GM23338 (cell line): ENCODE measurements at regions not wholly inside any gene's neighbourhood (a gene's known extent, or its start where the extent isn't known, plus 50 kb on each side); places are given as distances from the start of the nearest gene placed in this dataset.

Experiments
- ATAC-seq: fragments of 200-7000 bp; cut with Tn5 transposase; 3 replicates; pipeline ENCODE4 v1.9.1; 2020
- DNase-seq: peaks from one replicate; pipeline ENCODE4 v3.0.0-alpha.2; 2015; ENCODE audit warnings: low spot score
- H2AFZ ChIP-seq: fragments of 200-600 bp; sonication (generic); 2 replicates; pipeline ENCODE4 v1.8.0; 2016; ENCODE audit warnings: antibody characterized with exemption, mild to moderate bottlenecking, moderate library complexity
- H3F3A ChIP-seq: fragments of 200-600 bp; sonication (generic); replicated peaks from 2 replicates; pipeline ENCODE4 v1.8.0; 2017; ENCODE audit warnings: antibody characterized with exemption, mixed run types, low read depth
- H3K27ac ChIP-seq: fragments of 200-600 bp; sonication (generic); 2 replicates; pipeline ENCODE4 v1.6.1; 2016; ENCODE audit warnings: low read depth
- H3K27me3 ChIP-seq: fragments of 200-600 bp; sonication (generic); 2 replicates; pipeline ENCODE4 v1.8.0; 2016; ENCODE audit warnings: mild to moderate bottlenecking, mixed run types, moderate library complexity; ENCODE audit not compliant: insufficient read depth
- H3K36me3 ChIP-seq: fragments of 200-600 bp; sonication (generic); 2 replicates; pipeline ENCODE4 v1.8.0; 2016; ENCODE audit warnings: mild to moderate bottlenecking; ENCODE audit not compliant: insufficient read depth
- H3K4me1 ChIP-seq: fragments of 200-600 bp; sonication (generic); 2 replicates; pipeline ENCODE4 v1.8.0; 2016; ENCODE audit warnings: mild to moderate bottlenecking, moderate library complexity; ENCODE audit not compliant: insufficient read depth
- H3K4me2 ChIP-seq: fragments of 200-600 bp; sonication (generic); 2 replicates; pipeline ENCODE4 v1.7.1; 2017; ENCODE audit warnings: mixed run types
- H3K4me3 ChIP-seq: fragments of 200-600 bp; sonication (generic); 2 replicates; pipeline ENCODE4 v1.6.1; 2016; ENCODE audit warnings: mixed run types
- H3K79me2 ChIP-seq: fragments of 200-600 bp; sonication (generic); replicated peaks from 2 replicates; pipeline ENCODE4 v1.8.0; 2017; ENCODE audit warnings: mild to moderate bottlenecking; ENCODE audit not compliant: insufficient read depth
- H3K9me2 ChIP-seq: fragments of 200-600 bp; sonication (generic); 2 replicates; pipeline ENCODE4 v1.8.0; 2017; ENCODE audit not compliant: insufficient read depth
- H4K20me1 ChIP-seq: fragments of 200-600 bp; sonication (generic); replicated peaks from 2 replicates; pipeline ENCODE4 v1.8.0; 2017; ENCODE audit warnings: mild to moderate bottlenecking; ENCODE audit not compliant: insufficient read depth
- H3K27ac Mint-ChIP-seq: 2 replicates; pipeline ENCODE4 v1.8.0; 2020; ENCODE audit warnings: inconsistent platforms, mild to moderate bottlenecking, moderate library complexity, mixed read lengths
- H3K27me3 Mint-ChIP-seq: 3 replicates; pipeline ENCODE4 v1.8.0; 2022; ENCODE audit warnings: low read depth, mild to moderate bottlenecking, moderate library complexity, mixed read lengths, inconsistent platforms; ENCODE audit not compliant: insufficient read depth, poor library complexity
- H3K36me3 Mint-ChIP-seq: 3 replicates; pipeline ENCODE4 v1.8.0; 2021; ENCODE audit warnings: low read depth, mild to moderate bottlenecking, inconsistent platforms, moderate library complexity, mixed read lengths
- H3K4me1 Mint-ChIP-seq: 3 replicates; pipeline ENCODE4 v1.8.0; 2020; ENCODE audit warnings: mild to moderate bottlenecking, inconsistent platforms, mixed read lengths
- H3K4me3 Mint-ChIP-seq: 3 replicates; pipeline ENCODE4 v1.8.0; 2021; ENCODE audit warnings: moderate library complexity, mild to moderate bottlenecking, inconsistent platforms, mixed read lengths
- H3K9me3 Mint-ChIP-seq: 3 replicates; pipeline ENCODE4 v1.8.0; 2020; ENCODE audit warnings: moderate library complexity, mild to moderate bottlenecking, inconsistent platforms, mixed read lengths
- CREB1 ChIP-seq: fragments of 250-450 bp; sonication (Bioruptor Pico); IDR thresholded peaks from 2 replicates; pipeline ENCODE4 v1.5.0; 2020; ENCODE audit warnings: low read depth, mild to moderate bottlenecking, moderate library complexity
- CTCF ChIP-seq, 2 experiments: fragments of 200-600 bp in 1 of 2; sonication (generic) in 1 of 2; conservative IDR thresholded peaks; 2 replicates each; pipeline versions ENCODE4 v1.5.1 to v1.6.1; 2016 to 2017; ENCODE audit warnings: antibody characterized with exemption in 2 of 2, low read depth in 2 of 2, mild to moderate bottlenecking in 2 of 2, moderate library complexity in 1 of 2
- EZH2 ChIP-seq: fragments of 200-600 bp; sonication (generic); IDR thresholded peaks from one replicate; pipeline ENCODE4 v1.8.0; 2017; ENCODE audit warnings: antibody characterized with exemption, mild to moderate bottlenecking, low read depth; ENCODE audit not compliant: unreplicated experiment
- EZH2phosphoT487 ChIP-seq: fragments of 200-600 bp; sonication (generic); IDR thresholded peaks from one replicate; pipeline ENCODE4 v1.8.1; 2018; ENCODE audit warnings: antibody characterized with exemption; ENCODE audit not compliant: unreplicated experiment
- JUNB ChIP-seq: IDR thresholded peaks from one replicate; pipeline ENCODE4 v1.6.1; 2016; ENCODE audit warnings: antibody characterized with exemption; ENCODE audit not compliant: unreplicated experiment
- NANOG ChIP-seq: IDR thresholded peaks from 2 replicates; pipeline ENCODE4 v1.6.1; 2016; ENCODE audit warnings: antibody characterized with exemption, borderline replicate concordance
- POLR2AphosphoS5 ChIP-seq: IDR thresholded peaks from 2 replicates; pipeline ENCODE4 v1.6.1; 2016; ENCODE audit warnings: antibody characterized with exemption, low read depth
- STAT1 ChIP-seq: IDR thresholded peaks from one replicate; pipeline ENCODE4 v1.6.1; 2016; ENCODE audit warnings: antibody characterized with exemption; ENCODE audit not compliant: unreplicated experiment
- ZNF114 ChIP-seq: fragments of 250-450 bp; sonication (Bioruptor Pico); IDR thresholded peaks from 2 replicates; pipeline ENCODE4 v1.5.0; 2020; ENCODE audit warnings: mild to moderate bottlenecking, moderate library complexity
- ZNF331 ChIP-seq: fragments of 250-450 bp; sonication (Bioruptor Pico); IDR thresholded peaks from 2 replicates; pipeline ENCODE4 v1.5.0; 2020; ENCODE audit warnings: low read depth, mild to moderate bottlenecking, moderate library complexity
- TF ChIP-seq, protein P1 (sequence below): IDR thresholded peaks from 2 replicates; pipeline ENCODE4 v1.6.1; 2016; ENCODE audit warnings: antibody characterized with exemption
- TF ChIP-seq, protein P2 (sequence below): IDR thresholded peaks from one replicate; pipeline ENCODE4 v1.6.1; 2018; ENCODE audit warnings: antibody characterized with exemption; ENCODE audit not compliant: unreplicated experiment
- TF ChIP-seq, protein P3 (sequence below): fragments of 250-450 bp; sonication (Bioruptor Pico); IDR thresholded peaks from 2 replicates; pipeline ENCODE4 v1.5.0; 2020; ENCODE audit warnings: mild to moderate bottlenecking, moderate library complexity

GRCh38 chr14:98798099-98798498, 473.9 kb downstream of the BCL11B start:
- ATAC-seq (no peak), DNase-seq (no peak)
- Histone ChIP-seq H3K4me3 (no peak overlapping the region), H3K4me1 (no peaks in the 10 kb centered on the region), H3F3A (no peaks in the 10 kb centered on the region), H3K27me3 (no peaks in the 10 kb centered on the region), H3K79me2 (no peaks in the 10 kb centered on the region), H4K20me1 (no peaks in the 10 kb centered on the region), H3K27ac (no peak overlapping the region), H3K9me2 (0 out of 2 replicates have a peak, but pooled peaks cover 4% of the 10 kb centered on the region), H2AFZ (no peak overlapping the region), H3K36me3 (no peaks in the 10 kb centered on the region), H3K4me2 (no peak overlapping the region)
- Mint-ChIP-seq H3K9me3 (peaks cover 19% of the 10 kb centered on the region), H3K36me3 (peaks cover 7% of the 10 kb centered on the region; the same call in 2 of the 3 replicates), H3K4me1 (no peaks in the 10 kb centered on the region), H3K4me3 (no peak overlapping the region), H3K27me3 (peaks cover 2% of the 10 kb centered on the region), H3K27ac (no peak overlapping the region)
- TF ChIP-seq EZH2: no peak
- no peak for TF ChIP-seq EZH2phosphoT487
- TF ChIP-seq JUNB: no peak
- TF ChIP-seq CTCF (conservative IDR thresholded peaks at IDR 0.05; ENCODE audit: low read depth in 2 of 2): no peak
- TF ChIP-seq, protein P1, sequence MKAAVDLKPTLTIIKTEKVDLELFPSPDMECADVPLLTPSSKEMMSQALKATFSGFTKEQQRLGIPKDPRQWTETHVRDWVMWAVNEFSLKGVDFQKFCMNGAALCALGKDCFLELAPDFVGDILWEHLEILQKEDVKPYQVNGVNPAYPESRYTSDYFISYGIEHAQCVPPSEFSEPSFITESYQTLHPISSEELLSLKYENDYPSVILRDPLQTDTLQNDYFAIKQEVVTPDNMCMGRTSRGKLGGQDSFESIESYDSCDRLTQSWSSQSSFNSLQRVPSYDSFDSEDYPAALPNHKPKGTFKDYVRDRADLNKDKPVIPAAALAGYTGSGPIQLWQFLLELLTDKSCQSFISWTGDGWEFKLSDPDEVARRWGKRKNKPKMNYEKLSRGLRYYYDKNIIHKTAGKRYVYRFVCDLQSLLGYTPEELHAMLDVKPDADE: no peak
- TF ChIP-seq, protein P2, sequence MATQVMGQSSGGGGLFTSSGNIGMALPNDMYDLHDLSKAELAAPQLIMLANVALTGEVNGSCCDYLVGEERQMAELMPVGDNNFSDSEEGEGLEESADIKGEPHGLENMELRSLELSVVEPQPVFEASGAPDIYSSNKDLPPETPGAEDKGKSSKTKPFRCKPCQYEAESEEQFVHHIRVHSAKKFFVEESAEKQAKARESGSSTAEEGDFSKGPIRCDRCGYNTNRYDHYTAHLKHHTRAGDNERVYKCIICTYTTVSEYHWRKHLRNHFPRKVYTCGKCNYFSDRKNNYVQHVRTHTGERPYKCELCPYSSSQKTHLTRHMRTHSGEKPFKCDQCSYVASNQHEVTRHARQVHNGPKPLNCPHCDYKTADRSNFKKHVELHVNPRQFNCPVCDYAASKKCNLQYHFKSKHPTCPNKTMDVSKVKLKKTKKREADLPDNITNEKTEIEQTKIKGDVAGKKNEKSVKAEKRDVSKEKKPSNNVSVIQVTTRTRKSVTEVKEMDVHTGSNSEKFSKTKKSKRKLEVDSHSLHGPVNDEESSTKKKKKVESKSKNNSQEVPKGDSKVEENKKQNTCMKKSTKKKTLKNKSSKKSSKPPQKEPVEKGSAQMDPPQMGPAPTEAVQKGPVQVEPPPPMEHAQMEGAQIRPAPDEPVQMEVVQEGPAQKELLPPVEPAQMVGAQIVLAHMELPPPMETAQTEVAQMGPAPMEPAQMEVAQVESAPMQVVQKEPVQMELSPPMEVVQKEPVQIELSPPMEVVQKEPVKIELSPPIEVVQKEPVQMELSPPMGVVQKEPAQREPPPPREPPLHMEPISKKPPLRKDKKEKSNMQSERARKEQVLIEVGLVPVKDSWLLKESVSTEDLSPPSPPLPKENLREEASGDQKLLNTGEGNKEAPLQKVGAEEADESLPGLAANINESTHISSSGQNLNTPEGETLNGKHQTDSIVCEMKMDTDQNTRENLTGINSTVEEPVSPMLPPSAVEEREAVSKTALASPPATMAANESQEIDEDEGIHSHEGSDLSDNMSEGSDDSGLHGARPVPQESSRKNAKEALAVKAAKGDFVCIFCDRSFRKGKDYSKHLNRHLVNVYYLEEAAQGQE: no peak
- TF ChIP-seq ZNF331 (CRISPR knock-in tag): no peak
- no peak for TF ChIP-seq CREB1 (CRISPR knock-in tag)
- no peak for TF ChIP-seq ZNF114 (CRISPR knock-in tag)
- TF ChIP-seq NANOG: no peak
- no peak for TF ChIP-seq POLR2AphosphoS5
- TF ChIP-seq, protein P3, sequence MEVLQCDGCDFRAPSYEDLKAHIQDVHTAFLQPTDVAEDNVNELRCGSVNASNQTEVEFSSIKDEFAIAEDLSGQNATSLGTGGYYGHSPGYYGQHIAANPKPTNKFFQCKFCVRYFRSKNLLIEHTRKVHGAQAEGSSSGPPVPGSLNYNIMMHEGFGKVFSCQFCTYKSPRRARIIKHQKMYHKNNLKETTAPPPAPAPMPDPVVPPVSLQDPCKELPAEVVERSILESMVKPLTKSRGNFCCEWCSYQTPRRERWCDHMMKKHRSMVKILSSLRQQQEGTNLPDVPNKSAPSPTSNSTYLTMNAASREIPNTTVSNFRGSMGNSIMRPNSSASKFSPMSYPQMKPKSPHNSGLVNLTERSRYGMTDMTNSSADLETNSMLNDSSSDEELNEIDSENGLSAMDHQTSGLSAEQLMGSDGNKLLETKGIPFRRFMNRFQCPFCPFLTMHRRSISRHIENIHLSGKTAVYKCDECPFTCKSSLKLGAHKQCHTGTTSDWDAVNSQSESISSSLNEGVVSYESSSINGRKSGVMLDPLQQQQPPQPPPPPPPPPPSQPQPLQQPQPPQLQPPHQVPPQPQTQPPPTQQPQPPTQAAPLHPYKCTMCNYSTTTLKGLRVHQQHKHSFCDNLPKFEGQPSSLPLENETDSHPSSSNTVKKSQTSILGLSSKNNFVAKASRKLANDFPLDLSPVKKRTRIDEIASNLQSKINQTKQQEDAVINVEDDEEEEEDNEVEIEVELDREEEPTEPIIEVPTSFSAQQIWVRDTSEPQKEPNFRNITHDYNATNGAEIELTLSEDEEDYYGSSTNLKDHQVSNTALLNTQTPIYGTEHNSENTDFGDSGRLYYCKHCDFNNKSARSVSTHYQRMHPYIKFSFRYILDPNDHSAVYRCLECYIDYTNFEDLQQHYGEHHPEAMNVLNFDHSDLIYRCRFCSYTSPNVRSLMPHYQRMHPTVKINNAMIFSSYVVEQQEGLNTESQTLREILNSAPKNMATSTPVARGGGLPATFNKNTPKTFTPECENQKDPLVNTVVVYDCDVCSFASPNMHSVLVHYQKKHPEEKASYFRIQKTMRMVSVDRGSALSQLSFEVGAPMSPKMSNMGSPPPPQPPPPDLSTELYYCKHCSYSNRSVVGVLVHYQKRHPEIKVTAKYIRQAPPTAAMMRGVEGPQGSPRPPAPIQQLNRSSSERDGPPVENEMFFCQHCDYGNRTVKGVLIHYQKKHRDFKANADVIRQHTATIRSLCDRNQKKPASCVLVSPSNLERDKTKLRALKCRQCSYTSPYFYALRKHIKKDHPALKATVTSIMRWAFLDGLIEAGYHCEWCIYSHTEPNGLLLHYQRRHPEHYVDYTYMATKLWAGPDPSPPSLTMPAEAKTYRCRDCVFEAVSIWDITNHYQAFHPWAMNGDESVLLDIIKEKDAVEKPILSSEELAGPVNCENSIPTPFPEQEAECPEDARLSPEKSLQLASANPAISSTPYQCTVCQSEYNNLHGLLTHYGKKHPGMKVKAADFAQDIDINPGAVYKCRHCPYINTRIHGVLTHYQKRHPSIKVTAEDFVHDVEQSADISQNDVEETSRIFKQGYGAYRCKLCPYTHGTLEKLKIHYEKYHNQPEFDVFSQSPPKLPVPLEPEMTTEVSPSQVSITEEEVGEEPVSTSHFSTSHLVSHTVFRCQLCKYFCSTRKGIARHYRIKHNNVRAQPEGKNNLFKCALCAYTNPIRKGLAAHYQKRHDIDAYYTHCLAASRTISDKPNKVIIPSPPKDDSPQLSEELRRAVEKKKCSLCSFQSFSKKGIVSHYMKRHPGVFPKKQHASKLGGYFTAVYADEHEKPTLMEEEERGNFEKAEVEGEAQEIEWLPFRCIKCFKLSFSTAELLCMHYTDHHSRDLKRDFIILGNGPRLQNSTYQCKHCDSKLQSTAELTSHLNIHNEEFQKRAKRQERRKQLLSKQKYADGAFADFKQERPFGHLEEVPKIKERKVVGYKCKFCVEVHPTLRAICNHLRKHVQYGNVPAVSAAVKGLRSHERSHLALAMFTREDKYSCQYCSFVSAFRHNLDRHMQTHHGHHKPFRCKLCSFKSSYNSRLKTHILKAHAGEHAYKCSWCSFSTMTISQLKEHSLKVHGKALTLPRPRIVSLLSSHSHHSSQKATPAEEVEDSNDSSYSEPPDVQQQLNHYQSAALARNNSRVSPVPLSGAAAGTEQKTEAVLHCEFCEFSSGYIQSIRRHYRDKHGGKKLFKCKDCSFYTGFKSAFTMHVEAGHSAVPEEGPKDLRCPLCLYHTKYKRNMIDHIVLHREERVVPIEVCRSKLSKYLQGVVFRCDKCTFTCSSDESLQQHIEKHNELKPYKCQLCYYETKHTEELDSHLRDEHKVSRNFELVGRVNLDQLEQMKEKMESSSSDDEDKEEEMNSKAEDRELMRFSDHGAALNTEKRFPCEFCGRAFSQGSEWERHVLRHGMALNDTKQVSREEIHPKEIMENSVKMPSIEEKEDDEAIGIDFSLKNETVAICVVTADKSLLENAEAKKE (CRISPR knock-in tag): no peak
- no peak for TF ChIP-seq STAT1
